A549 (cell line): ENCODE measurements at regions not wholly inside any gene's neighbourhood (a gene's known extent, or its start where the extent isn't known, plus 50 kb on each side); places are given as distances from the start of the nearest gene placed in this dataset.
A peak's percentile ranks its signal among the peaks of the same experiment; 100 is the strongest.

Experiments
- ATAC-seq, 2 experiments: fragments of 200-7000 bp in 1 of 2; fragments of >200 bp in 1 of 2; cut with Nextera tagmentation in 1 of 2; cut with Tn5 transposase in 1 of 2; 3 replicates each; pipeline versions ENCODE4 v1.8.0 to v1.9.1; 2018 to 2020; ENCODE audit warnings: mild to moderate bottlenecking in 1 of 2, moderate library complexity in 1 of 2
- CTCF ChIA-PET: fragments of 300-600 bp; sonication (Branson Sonifier 250); formaldehyde crosslinking; extraction: SDS; loops from one replicate; lab custom pipeline; 2021; ENCODE audit warnings: antibody characterized with exemption, inconsistent platforms; lab: Yijun Ruan, JAX
- POLR2A ChIA-PET: fragments of 350-600 bp; formaldehyde crosslinking; extraction: SDS; loops from one replicate; lab custom pipeline; 2021; ENCODE audit warnings: antibody characterized with exemption, inconsistent platforms; lab: Yijun Ruan, JAX
- DNase-seq, 2 experiments: peaks; one replicate each; pipeline versions ENCODE4 v3.0.0 to v3.0.0-alpha.2; 2011 to 2016; ENCODE audit warnings: low read depth in 1 of 2, low spot score in 1 of 2
- FAIRE-seq: peaks from 2 replicates; lab custom pipeline; 2011; peaks lifted over from hg19 to GRCh38; lab: Jason Lieb, UNC
- H3K27ac ChIP-seq, 2 experiments: fragments of >200 bp; sonication (Bioruptor Twin); formaldehyde crosslinking; 3 replicates each; pipeline ENCODE4 v1.5.1; 2016 to 2017
- H3K4me1 ChIP-seq: fragments of >200 bp; sonication (Bioruptor Twin); formaldehyde crosslinking; 3 replicates; pipeline ENCODE4 v1.6.1; 2016
- H3K4me2 ChIP-seq: fragments of >200 bp; sonication (Bioruptor Twin); formaldehyde crosslinking; 3 replicates; pipeline ENCODE4 v1.6.1; 2016
- H3K4me3 ChIP-seq: fragments of >200 bp; sonication (Bioruptor Twin); formaldehyde crosslinking; 3 replicates; pipeline ENCODE4 v1.5.1; 2016
- H3K9me3 ChIP-seq: fragments of >200 bp; sonication (Bioruptor Twin); formaldehyde crosslinking; 3 replicates; pipeline ENCODE4 v1.6.1; 2016
- BHLHE40 ChIP-seq: IDR thresholded peaks from 2 replicates; pipeline ENCODE4 v1.6.1; 2012; ENCODE audit warnings: low read depth, low read length, inconsistent platforms
- CEBPB ChIP-seq, 2 experiments: fragments of >200 bp in 1 of 2; sonication (Bioruptor Twin) in 1 of 2; formaldehyde crosslinking in 1 of 2; IDR thresholded peaks; 2 replicates each; pipeline ENCODE4 v1.6.1; 2012 to 2016
- CHD2 ChIP-seq: fragments of 150-350 bp; IDR thresholded peaks from 2 replicates; pipeline ENCODE4 v1.6.1; 2014; ENCODE audit warnings: low read length; ENCODE audit not compliant: partially characterized antibody
- EHF ChIP-seq: fragments of 250-450 bp; sonication (Bioruptor Pico); IDR thresholded peaks from 2 replicates; pipeline ENCODE4 v1.5.0; 2020; ENCODE audit warnings: mild to moderate bottlenecking
- FOSB ChIP-seq: fragments of 250-450 bp; sonication (Bioruptor Pico); IDR thresholded peaks from 2 replicates; pipeline ENCODE4 v1.5.0; 2020; ENCODE audit warnings: mild to moderate bottlenecking, moderate library complexity
- FOXS1 ChIP-seq: fragments of 250-450 bp; sonication (Bioruptor Pico); IDR thresholded peaks from 2 replicates; pipeline ENCODE4 v1.5.0; 2020; ENCODE audit warnings: mild to moderate bottlenecking, moderate library complexity
- HDAC2 ChIP-seq: fragments of 200-600 bp; sonication (generic); IDR thresholded peaks from 2 replicates; pipeline ENCODE4 v1.6.1; 2016
- HOXB13 ChIP-seq: fragments of 250-450 bp; sonication (Bioruptor Pico); IDR thresholded peaks from 2 replicates; pipeline ENCODE4 v1.5.0; 2020; ENCODE audit warnings: low read depth, mild to moderate bottlenecking, moderate library complexity
- JUNB ChIP-seq: fragments of >200 bp; sonication (Bioruptor Twin); formaldehyde crosslinking; IDR thresholded peaks from 2 replicates; pipeline ENCODE4 v1.6.1; 2016
- KDM5A ChIP-seq: fragments of 200-600 bp; sonication (generic); IDR thresholded peaks from 2 replicates; pipeline ENCODE4 v1.6.1; 2016; ENCODE audit warnings: antibody characterized with exemption, mild to moderate bottlenecking
- MYC ChIP-seq: IDR thresholded peaks from 2 replicates; pipeline ENCODE4 v1.6.1; 2012; ENCODE audit warnings: mild to moderate bottlenecking, inconsistent platforms, low read length, improper control_type of control experiment, borderline replicate concordance
- POLR2A ChIP-seq: IDR thresholded peaks from 2 replicates; pipeline ENCODE4 v1.6.1; 2012; ENCODE audit warnings: mild to moderate bottlenecking, low read length
- POLR2AphosphoS2 ChIP-seq: conservative IDR thresholded peaks from 2 replicates; pipeline ENCODE4 v1.6.1; 2012; ENCODE audit warnings: low read length, improper control_type of control experiment, inconsistent platforms
- SMC3 ChIP-seq: fragments of >200 bp; sonication (Bioruptor Twin); formaldehyde crosslinking; IDR thresholded peaks from 3 replicates; pipeline ENCODE4 v1.6.1; 2018; ENCODE audit warnings: inconsistent platforms
- ZNF302 ChIP-seq: fragments of 250-450 bp; sonication (Bioruptor Pico); IDR thresholded peaks from 2 replicates; pipeline ENCODE4 v1.9.0; 2021; ENCODE audit warnings: inconsistent platforms, mild to moderate bottlenecking, moderate library complexity
- ZSCAN20 ChIP-seq: fragments of 250-450 bp; sonication (Bioruptor Pico); IDR thresholded peaks from 2 replicates; pipeline ENCODE4 v1.8.0; 2022; ENCODE audit warnings: mild to moderate bottlenecking, moderate library complexity
- whole genome bisulfite sequencing: methylation state at CpG from one replicate; pipeline ENCODE4 v1.1.6; 2017; ENCODE audit errors: missing lambda C conversion rate; 5-methylcytosine and 5-hydroxymethylcytosine counted together
- TF ChIP-seq, protein P1 (sequence below): IDR thresholded peaks from 2 replicates; pipeline ENCODE4 v1.6.1; 2012; ENCODE audit warnings: low read depth, borderline replicate concordance
- TF ChIP-seq, protein P2 (sequence below): fragments of 150-350 bp; IDR thresholded peaks from 2 replicates; pipeline ENCODE4 v1.6.1; 2014; ENCODE audit warnings: low read depth, mild to moderate bottlenecking, low read length

- FAIRE-seq = no peak
- Histone ChIP-seq H3K4me1 (no peaks in the 10 kb centered on the region), H3K4me3 (no peak overlapping the region), H3K27ac (no peak overlapping the region), H3K9me3 (no peaks in the 10 kb centered on the region), H3K4me2 (no peak overlapping the region)
- TF ChIP-seq FOSB (CRISPR knock-in tag) (no peak), ZNF302 (no peak), SMC3 (no peak), POLR2A (no peak), ZSCAN20 (CRISPR knock-in tag) (no peak), CHD2 (no peak), EHF (CRISPR knock-in tag) (no peak), KDM5A (no peak), HOXB13 (CRISPR knock-in tag) (no peak), FOXS1 (no peak), BHLHE40 (no peak)
- TF ChIP-seq, protein P1, sequence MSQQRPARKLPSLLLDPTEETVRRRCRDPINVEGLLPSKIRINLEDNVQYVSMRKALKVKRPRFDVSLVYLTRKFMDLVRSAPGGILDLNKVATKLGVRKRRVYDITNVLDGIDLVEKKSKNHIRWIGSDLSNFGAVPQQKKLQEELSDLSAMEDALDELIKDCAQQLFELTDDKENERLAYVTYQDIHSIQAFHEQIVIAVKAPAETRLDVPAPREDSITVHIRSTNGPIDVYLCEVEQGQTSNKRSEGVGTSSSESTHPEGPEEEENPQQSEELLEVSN = no peak
- TF ChIP-seq, protein P2, sequence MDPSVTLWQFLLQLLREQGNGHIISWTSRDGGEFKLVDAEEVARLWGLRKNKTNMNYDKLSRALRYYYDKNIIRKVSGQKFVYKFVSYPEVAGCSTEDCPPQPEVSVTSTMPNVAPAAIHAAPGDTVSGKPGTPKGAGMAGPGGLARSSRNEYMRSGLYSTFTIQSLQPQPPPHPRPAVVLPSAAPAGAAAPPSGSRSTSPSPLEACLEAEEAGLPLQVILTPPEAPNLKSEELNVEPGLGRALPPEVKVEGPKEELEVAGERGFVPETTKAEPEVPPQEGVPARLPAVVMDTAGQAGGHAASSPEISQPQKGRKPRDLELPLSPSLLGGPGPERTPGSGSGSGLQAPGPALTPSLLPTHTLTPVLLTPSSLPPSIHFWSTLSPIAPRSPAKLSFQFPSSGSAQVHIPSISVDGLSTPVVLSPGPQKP = no peak
- ChIA-PET POLR2A (no interaction called here), CTCF (interaction anchor here (0.6 kb wide), 1 partner anchor 618 kb away, joined by 5 read pairs; no protein-coding TSS in a partner anchor)
- DNase-seq = no peak
- no peak for ATAC-seq
- 25% methylated on average over 3 of the region's 3 CpGs for WGBS
Measured at GRCh38 chr3:106176734-106177133, 307.9 kb upstream of the CBLB start.

GRCh38 chr3:106182950-106183511 is 314.2 kb upstream of the CBLB start:
- DNase-seq (no peak), ATAC-seq (no peak), FAIRE-seq (no peak)
- WGBS = 49% methylated on average over 5 of the region's 5 CpGs
- no peak for TF ChIP-seq CEBPB (IDR thresholded peaks at IDR 0.05)
- TF ChIP-seq, protein P1 = no peak
- TF ChIP-seq EHF (CRISPR knock-in tag) = no peak
- TF ChIP-seq HDAC2 = no peak
- no peak for TF ChIP-seq JUNB
- TF ChIP-seq MYC = no peak
- TF ChIP-seq POLR2AphosphoS2 = no peak
- Histone ChIP-seq H3K4me1 (no peaks in the 10 kb centered on the region), H3K9me3 (no peaks in the 10 kb centered on the region), H3K4me2 (no peak overlapping the region), H3K27ac (no peak overlapping the region), H3K4me3 (no peak overlapping the region)
- ChIA-PET POLR2A (no interaction called here), CTCF (interaction anchor here (0.6 kb wide), 1 partner anchor 1987 kb away, joined by 3 read pairs; no protein-coding TSS in a partner anchor)

- 72% methylated on average over 1 of the region's 1 CpG for WGBS
- H3K27ac ChIP-seq = no peak overlapping the region
- peak overlapping the region; percentile 7; the same call in 1 of the 3 replicates for H3K4me2 ChIP-seq
- CTCF ChIA-PET = interaction anchor here (0.6 kb wide), 1 partner anchor 1988 kb away, joined by 3 read pairs; no protein-coding TSS in a partner anchor
- ATAC-seq (no peak), DNase-seq (peak in 1 of 2 experiments; percentile 6), FAIRE-seq (no peak)
- POLR2A ChIA-PET = interaction anchor here (0.7 kb wide), 1 partner anchor 368 kb away, joined by 3 read pairs; no protein-coding TSS in a partner anchor
- TF ChIP-seq CEBPB (IDR thresholded peaks at IDR 0.05) (no peak), HOXB13 (CRISPR knock-in tag) (no peak), ZNF302 (no peak), MYC (no peak), FOXS1 (no peak)
- no peak overlapping the region for H3K4me3 ChIP-seq
- no peaks in the 10 kb centered on the region for H3K9me3 ChIP-seq
- no peaks in the 10 kb centered on the region for H3K4me1 ChIP-seq
Measured at GRCh38 chr3:106183762-106184391, 315.1 kb upstream of the CBLB start.
